B cell (primary cell): ENCODE measurements at regions not wholly inside any gene's neighbourhood (a gene's known extent, or its start where the extent isn't known, plus 50 kb on each side); places are given as distances from the start of the nearest gene placed in this dataset.

Experiments
- CTCF ChIP-seq: fragments of 200-600 bp; IDR thresholded peaks from one replicate; pipeline ENCODE4 v1.8.0; 2022; ENCODE audit warnings: antibody characterized with exemption, mild to moderate bottlenecking
- EZH2 ChIP-seq: IDR thresholded peaks from 2 replicates; pipeline ENCODE4 v1.6.1; 2012; ENCODE audit warnings: borderline replicate concordance, low read depth, mild to moderate bottlenecking, moderate library complexity, low read length; ENCODE audit not compliant: insufficient read depth, poor library complexity, severe bottlenecking

GRCh38 chr9:71614409-71615010 is 153.8 kb downstream of the CEMIP2 start:
- no peak for TF ChIP-seq CTCF
- no peak for TF ChIP-seq EZH2
